ENCODE measurements at regions not wholly inside any gene's neighbourhood (a gene's known extent, or its start where the extent isn't known, plus 50 kb on each side); places are given as distances from the start of the nearest gene placed in this dataset.

GRCh38 chr16:64202571-64202970 lies 919.3 kb downstream of the CDH11 start:
- TF ChIP-seq POLR2A (IDR thresholded peaks at IDR 0.05) (no peak), CTCF (IDR thresholded peaks at IDR 0.05) (no peak)
